Natural killer cell (primary cell): ENCODE measurements at regions not wholly inside any gene's neighbourhood (a gene's known extent, or its start where the extent isn't known, plus 50 kb on each side); places are given as distances from the start of the nearest gene placed in this dataset.

Experiments used
- ATAC-seq, 3 donors: fragments of 150-1000 bp in 2 of 3; fragments of 200-7000 bp in 1 of 3; cut with Tn5 transposase; 1 replicate in 1 of 3; 2 replicates in 2 of 3; pipeline ENCODE4 v1.10.0; 2021; ENCODE audit warnings: mild to moderate bottlenecking in 2 of 3, moderate library complexity in 2 of 3
- DNase-seq, 2 donors: peaks; one replicate each; pipeline versions ENCODE4 v3.0.0 to v3.0.0-alpha.2; 2013 to 2021; ENCODE audit warnings: mixed read lengths in 1 of 2
- H3K27ac ChIP-seq: one replicate; pipeline ENCODE4 v1.5.1; 2013; ENCODE audit warnings: mild to moderate bottlenecking, low read length
- H3K27me3 ChIP-seq: one replicate; pipeline ENCODE4 v1.6.1; 2013; ENCODE audit warnings: low read length; ENCODE audit not compliant: control insufficient read depth, insufficient read depth
- H3K36me3 ChIP-seq: one replicate; pipeline ENCODE4 v1.6.1; 2013; ENCODE audit warnings: low read length; ENCODE audit not compliant: control insufficient read depth, insufficient read depth
- H3K4me1 ChIP-seq: one replicate; pipeline ENCODE4 v1.6.1; 2013; ENCODE audit warnings: low read length; ENCODE audit not compliant: control insufficient read depth, insufficient read depth
- H3K4me3 ChIP-seq: one replicate; pipeline ENCODE4 v1.5.1; 2013; ENCODE audit warnings: low read length
- H3K9me3 ChIP-seq: one replicate; pipeline ENCODE4 v1.6.1; 2013; ENCODE audit warnings: low read length; ENCODE audit not compliant: control insufficient read depth, insufficient read depth
- H3K27ac Mint-ChIP-seq, 2 donors: one replicate each; pipeline ENCODE4 v1.8.0; 2022; ENCODE audit warnings: mild to moderate bottlenecking in 2 of 2, mixed read lengths in 2 of 2, moderate library complexity in 1 of 2
- H3K27me3 Mint-ChIP-seq, 2 donors: one replicate each; pipeline ENCODE4 v1.8.0; 2022; ENCODE audit warnings: low read depth in 2 of 2, mixed read lengths in 2 of 2
- H3K36me3 Mint-ChIP-seq: one replicate; pipeline ENCODE4 v1.8.0; 2022; ENCODE audit warnings: mixed read lengths
- H3K4me1 Mint-ChIP-seq, 2 donors: one replicate each; pipeline ENCODE4 v1.8.0; 2022; ENCODE audit warnings: mixed read lengths in 2 of 2
- H3K4me3 Mint-ChIP-seq: one replicate; pipeline ENCODE4 v1.8.0; 2022; ENCODE audit warnings: mild to moderate bottlenecking, moderate library complexity, mixed read lengths
- H3K9me3 Mint-ChIP-seq, 2 donors: one replicate each; pipeline ENCODE4 v1.8.0; 2022; ENCODE audit warnings: mixed read lengths in 2 of 2
- CTCF ChIP-seq: fragments of 200-600 bp; IDR thresholded peaks from one replicate; pipeline ENCODE4 v1.8.0; 2022; ENCODE audit warnings: antibody characterized with exemption
- WGBS: methylation state at CpG from one replicate; pipeline ENCODE4 v1.1.7; 2013; ENCODE audit warnings: missing lambda C conversion rate; ENCODE audit not compliant: insufficient coverage; 5-methylcytosine and 5-hydroxymethylcytosine counted together
- intact Hi-C: fragments of 100-400 bp; cut with micrococcal nuclease; formaldehyde crosslinking; loops from one replicate; pipeline ENCODE4 v1.14.2; 2022

- 84% methylated on average over 1 of the region's 1 CpG for WGBS
Measured at GRCh38 chr1:199292896-199293295, 654.1 kb downstream of the PTPRC start.

GRCh38 chr1:199295107-199295506 lies 656.3 kb downstream of the PTPRC start:
- no peaks in the 10 kb centered on the region for H3K27me3 ChIP-seq
- 56% methylated on average over 3 of the region's 3 CpGs for WGBS
- intact Hi-C loops, result no loop called here
- H3K4me3 Mint-ChIP-seq, result no peak overlapping the region
- no peaks in the 10 kb centered on the region for H3K4me1 ChIP-seq
- no peak for TF ChIP-seq CTCF
- ATAC-seq (no peak), DNase-seq (no peak)
- no peaks in the 10 kb centered on the region for H3K4me1 Mint-ChIP-seq
- no peak overlapping the region for H3K27ac ChIP-seq
- no peaks in the 10 kb centered on the region for H3K9me3 Mint-ChIP-seq
- H3K27me3 Mint-ChIP-seq, result peaks cover 4 to 6% of the 10 kb centered on the region in 2 donors
- no peak overlapping the region for H3K4me3 ChIP-seq
- no peaks in the 10 kb centered on the region for H3K36me3 ChIP-seq
- no peak overlapping the region for H3K27ac Mint-ChIP-seq
- H3K36me3 Mint-ChIP-seq, result no peaks in the 10 kb centered on the region
- no peaks in the 10 kb centered on the region for H3K9me3 ChIP-seq

More at GRCh38 chr1:199292896-199293295, 654.1 kb downstream of the PTPRC start:
- no peak overlapping the region for H3K4me3 ChIP-seq
- DNase-seq, result no peak
- Mint-ChIP-seq H3K27me3 (peaks cover under 1 to 16% of the 10 kb centered on the region in 2 donors), H3K27ac (no peak overlapping the region), H3K36me3 (no peaks in the 10 kb centered on the region), H3K4me1 (no peaks in the 10 kb centered on the region), H3K4me3 (no peak overlapping the region), H3K9me3 (no peaks in the 10 kb centered on the region)
- no peak for ATAC-seq
- intact Hi-C loops, result no loop called here
- TF ChIP-seq CTCF, result no peak
- H3K27me3 ChIP-seq, result no peaks in the 10 kb centered on the region
- H3K4me1 ChIP-seq, result no peaks in the 10 kb centered on the region
- no peaks in the 10 kb centered on the region for H3K36me3 ChIP-seq
- H3K27ac ChIP-seq, result no peak overlapping the region
- H3K9me3 ChIP-seq, result no peaks in the 10 kb centered on the region

GRCh38 chr1:199297174-199297573 lies 658.3 kb downstream of the PTPRC start:
- H3K27me3 ChIP-seq, result no peaks in the 10 kb centered on the region
- Mint-ChIP-seq H3K4me1 (no peaks in the 10 kb centered on the region), H3K36me3 (no peaks in the 10 kb centered on the region), H3K27me3 (peaks cover 4 to 6% of the 10 kb centered on the region in 2 donors), H3K27ac (no peak overlapping the region), H3K9me3 (no peaks in the 10 kb centered on the region), H3K4me3 (no peak overlapping the region)
- ATAC-seq (no peak), DNase-seq (no peak)
- H3K27ac ChIP-seq, result no peak overlapping the region
- TF ChIP-seq CTCF, result no peak
- intact Hi-C loops, result no loop called here
- H3K36me3 ChIP-seq, result no peaks in the 10 kb centered on the region
- no peak overlapping the region for H3K4me3 ChIP-seq
- H3K4me1 ChIP-seq, result no peaks in the 10 kb centered on the region
- H3K9me3 ChIP-seq, result no peaks in the 10 kb centered on the region

- Histone ChIP-seq H3K9me3 (no peaks in the 10 kb centered on the region), H3K27me3 (no peaks in the 10 kb centered on the region), H3K36me3 (no peaks in the 10 kb centered on the region), H3K4me1 (no peaks in the 10 kb centered on the region), H3K4me3 (no peak overlapping the region), H3K27ac (no peak overlapping the region)
- Mint-ChIP-seq H3K4me1 (no peaks in the 10 kb centered on the region), H3K36me3 (no peaks in the 10 kb centered on the region), H3K27ac (no peak overlapping the region), H3K4me3 (no peak overlapping the region), H3K9me3 (no peaks in the 10 kb centered on the region), H3K27me3 (peaks cover 4 to 6% of the 10 kb centered on the region in 2 donors)
- no peak for DNase-seq
- intact Hi-C loops, result no loop called here
- no peak for ATAC-seq
- no peak for TF ChIP-seq CTCF
- WGBS, result 98% methylated on average over 2 of the region's 3 CpGs
Measured at GRCh38 chr1:199297887-199298286, 659.0 kb downstream of the PTPRC start.
